HG03045 (cell line): ENCODE measurements at regions not wholly inside any gene's neighbourhood (a gene's known extent, or its start where the extent isn't known, plus 50 kb on each side); places are given as distances from the start of the nearest gene placed in this dataset.

ENCODE experiments used
- ATAC-seq: cut with Tn5 transposase; IDR thresholded peaks from one replicate; pipeline ENCODE4 v1.9.1; 2021; ENCODE audit warnings: mild to moderate bottlenecking, moderate library complexity; ENCODE audit not compliant: unreplicated experiment

- no peak for ATAC-seq
Measured at GRCh38 chr9:87148331-87149104, 201.2 kb upstream of the GAS1 start.

- no peak for ATAC-seq
Measured at GRCh38 chr9:87149799-87150198, 202.5 kb upstream of the GAS1 start.

DNA sequence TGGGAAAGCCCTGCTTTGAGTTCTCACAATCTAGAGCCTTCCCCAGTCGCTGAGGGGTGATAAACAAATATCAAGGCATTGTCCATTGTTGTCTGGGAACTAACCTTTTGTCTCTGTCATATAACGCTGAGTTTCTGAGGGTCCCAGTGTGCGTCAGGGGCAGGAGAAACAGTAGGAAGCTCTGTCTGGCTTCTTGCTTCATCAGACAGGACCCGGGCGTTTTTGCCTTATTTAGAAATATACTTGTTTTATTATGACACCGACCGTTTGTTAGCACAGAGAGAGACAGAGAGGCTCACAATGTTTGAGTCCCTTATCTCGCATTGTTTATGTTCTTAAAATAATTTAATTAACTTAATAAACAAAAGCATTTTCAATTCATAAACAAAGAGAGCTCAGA, 204.9 kb upstream of the GAS1 start:
- no peak for ATAC-seq

- no peak for ATAC-seq
Measured at GRCh38 chr9:87156247-87156646, 208.9 kb upstream of the GAS1 start.

DNA sequence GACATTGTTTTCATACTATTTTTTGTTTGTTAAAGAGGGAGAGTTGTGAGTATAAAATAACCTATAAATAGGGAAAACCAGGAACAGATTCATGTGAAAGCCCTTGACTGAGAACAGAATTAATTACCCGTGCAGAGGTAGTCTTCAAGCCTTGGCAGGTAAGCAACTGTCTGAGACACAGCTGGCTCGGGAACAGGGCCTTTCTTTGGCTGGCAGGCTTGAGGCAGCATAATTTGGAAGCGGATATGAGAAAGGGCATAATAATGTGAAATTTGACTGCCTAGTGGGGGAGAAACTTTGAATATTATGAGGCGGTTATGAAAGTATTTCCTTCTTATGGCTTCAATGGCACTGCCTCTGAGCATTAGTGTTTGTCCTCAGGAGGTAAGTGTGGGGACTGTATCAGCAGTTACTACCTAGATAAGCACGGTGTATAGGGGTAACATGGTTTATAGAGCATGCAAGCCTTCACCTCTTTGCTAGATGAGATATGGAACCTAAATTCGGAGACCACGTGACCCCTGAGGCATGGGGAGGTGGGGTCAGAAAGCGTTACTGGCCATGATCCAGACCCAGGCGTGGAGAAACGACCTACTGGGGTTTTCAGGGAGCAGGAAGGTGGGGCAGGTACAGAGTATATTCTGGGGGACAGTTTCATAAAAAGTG, 210.2 kb upstream of the GAS1 start:
- no peak for ATAC-seq

- ATAC-seq = no peak
Measured at GRCh38 chr9:87158765-87159164, 211.5 kb upstream of the GAS1 start.

DNA sequence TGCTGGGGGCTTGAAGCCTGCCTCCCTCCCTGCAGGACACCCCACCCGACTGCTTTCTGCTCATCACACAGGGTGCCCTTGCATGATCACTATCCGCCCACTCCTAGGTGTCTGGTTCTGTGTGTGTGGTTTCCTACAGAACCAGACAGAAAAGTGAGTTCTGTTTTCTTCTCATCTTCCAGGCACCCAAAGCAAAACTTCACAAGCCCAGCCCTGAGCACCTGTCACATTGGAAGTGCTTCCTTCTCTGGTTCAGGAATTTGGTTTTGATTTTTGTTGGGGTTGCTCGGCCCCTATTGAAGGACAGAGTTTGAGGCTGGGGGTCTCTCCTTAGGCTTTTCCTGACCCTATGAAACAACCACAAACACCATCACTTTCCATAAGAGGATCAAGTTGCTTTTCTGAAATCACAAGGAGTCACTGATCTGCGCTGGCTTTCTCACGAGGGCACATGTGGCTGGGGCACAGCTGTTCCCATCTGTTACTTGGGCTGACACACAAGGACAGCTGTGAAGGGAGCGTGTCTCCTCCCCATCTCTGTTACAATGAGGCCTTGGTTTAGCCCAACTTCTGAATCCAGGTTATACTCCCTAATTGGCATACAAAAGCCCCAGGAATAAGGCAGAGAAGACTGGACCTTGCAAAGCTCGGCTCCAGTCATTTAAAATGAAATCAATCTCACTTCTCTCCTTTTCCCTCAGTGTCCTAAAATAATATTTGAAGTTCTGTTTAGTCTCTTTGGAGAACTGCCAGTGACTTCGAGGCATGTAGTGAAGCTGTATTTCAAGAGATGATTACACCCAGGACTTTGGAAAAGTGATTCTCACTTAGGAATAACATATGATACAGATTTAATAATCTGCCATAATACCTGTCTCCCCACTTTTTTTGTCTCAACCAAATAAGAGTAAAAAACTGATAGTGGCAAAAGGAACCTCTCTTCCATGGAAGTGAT, 213.1 kb upstream of the GAS1 start:
- no peak for ATAC-seq

DNA sequence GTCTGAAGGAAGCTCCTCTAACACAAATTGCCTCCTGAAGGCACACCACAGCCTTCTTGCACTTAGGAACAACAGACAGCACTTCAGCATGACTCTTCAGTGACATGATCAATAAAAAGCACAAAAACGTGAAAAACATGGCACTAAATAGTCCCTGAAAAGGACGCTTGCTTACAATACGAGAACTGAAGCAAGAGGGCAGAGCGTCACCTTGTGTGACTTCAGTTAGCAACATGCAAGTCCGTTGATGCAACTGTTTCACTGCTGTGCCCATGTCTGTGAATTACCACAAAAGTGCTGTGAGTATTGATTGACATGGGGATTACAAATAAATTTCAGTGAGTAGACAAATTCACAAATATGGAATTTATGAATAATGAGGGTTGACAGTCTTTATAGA, 219.9 kb upstream of the GAS1 start:
- no peak for ATAC-seq

DNA sequence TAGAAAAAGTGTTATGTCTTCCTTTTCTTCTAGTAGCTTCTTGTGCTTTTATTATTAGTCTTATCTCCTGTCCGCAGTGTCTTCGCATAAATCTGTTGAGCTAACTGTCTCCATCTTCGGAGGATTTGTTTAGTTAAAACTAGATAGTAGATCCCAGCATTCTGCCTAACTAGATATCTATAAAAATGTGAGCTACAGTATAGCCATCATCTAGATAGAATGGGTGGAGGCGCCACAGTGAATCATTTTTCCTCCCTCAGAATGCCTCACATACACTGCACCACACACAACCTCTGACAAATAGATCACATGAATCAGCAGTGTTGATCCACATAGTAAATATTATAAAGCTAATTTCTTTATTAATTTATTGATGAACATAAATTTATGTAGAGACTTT, 220.3 kb upstream of the GAS1 start:
- no peak for ATAC-seq

DNA sequence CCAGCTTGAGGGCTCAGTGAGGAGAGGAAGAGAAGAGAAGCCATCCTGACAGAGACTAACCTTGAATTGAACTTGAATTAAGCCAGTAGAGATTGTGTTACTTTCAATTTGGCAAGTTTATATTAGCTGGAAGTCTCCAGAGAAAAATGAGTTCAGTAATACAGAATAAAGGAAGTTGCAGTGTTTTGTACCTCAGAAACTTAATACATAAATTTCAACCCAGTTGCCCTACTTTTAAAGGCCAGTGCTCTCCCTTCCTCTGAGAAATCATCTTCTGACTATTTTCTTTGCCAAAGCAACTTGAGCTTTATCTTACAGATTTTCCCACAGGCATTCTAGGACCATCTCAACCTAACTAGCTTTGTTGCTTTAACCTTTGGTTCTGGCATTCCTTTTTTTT, 231.0 kb upstream of the GAS1 start:
- no peak for ATAC-seq

GRCh38 chr9:87179553-87180340, 232.4 kb upstream of the GAS1 start:
- no peak for ATAC-seq

DNA sequence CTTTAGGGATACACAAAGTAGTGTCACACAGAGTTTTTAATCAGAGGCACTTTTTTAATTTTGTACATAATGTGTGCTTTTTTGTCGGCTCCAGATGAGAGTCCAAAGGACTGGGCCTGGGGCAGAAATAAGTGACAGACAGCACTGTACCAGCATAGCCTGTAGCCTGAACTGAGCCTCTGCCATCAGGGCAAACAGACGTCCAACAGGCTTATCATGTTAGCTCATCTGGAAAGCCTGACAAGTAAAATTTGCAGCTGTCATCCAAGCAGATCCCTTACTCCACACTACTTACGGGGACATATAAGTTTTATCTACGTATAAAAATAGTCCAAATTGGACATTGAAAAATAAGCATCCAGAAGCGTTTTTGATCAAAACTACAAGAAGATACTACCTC, 233.1 kb upstream of the GAS1 start:
- no peak for ATAC-seq

- ATAC-seq = no peak
Measured at GRCh38 chr9:87180841-87181240, 233.5 kb upstream of the GAS1 start.

- ATAC-seq = no peak
Measured at GRCh38 chr9:87181670-87182069, 234.4 kb upstream of the GAS1 start.

- no peak for ATAC-seq
Measured at GRCh38 chr9:87184956-87185642, 237.8 kb upstream of the GAS1 start.

DNA sequence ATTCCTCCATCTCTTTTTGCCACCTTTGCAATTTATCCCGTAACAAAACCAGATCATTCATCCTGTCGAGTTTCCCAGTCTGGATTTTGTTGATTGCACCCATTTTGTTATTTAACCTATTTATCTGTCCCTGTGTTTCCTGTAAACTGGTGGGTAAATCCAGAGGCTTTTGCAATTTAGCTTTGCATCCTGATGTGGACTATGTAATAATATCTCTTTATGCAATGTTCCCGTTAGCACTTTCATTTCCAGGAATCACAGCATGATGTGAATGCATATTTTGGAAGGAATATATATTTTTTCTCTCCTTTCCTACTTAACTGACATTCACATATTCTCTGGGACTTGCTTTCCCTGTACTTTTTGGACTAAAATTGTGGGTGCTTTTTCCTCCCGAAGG, 240.3 kb upstream of the GAS1 start:
- ATAC-seq = no peak

GRCh38 chr9:87189006-87189405, 241.7 kb upstream of the GAS1 start:
- ATAC-seq = no peak

- ATAC-seq = no peak
Measured at GRCh38 chr9:87193151-87193550, 245.8 kb upstream of the GAS1 start.

- ATAC-seq = no peak
Measured at GRCh38 chr9:87193925-87194868, 246.9 kb upstream of the GAS1 start.
